ENCODE measurements at regions not wholly inside any gene's neighbourhood (a gene's known extent, or its start where the extent isn't known, plus 50 kb on each side); places are given as distances from the start of the nearest gene placed in this dataset.

DNA sequence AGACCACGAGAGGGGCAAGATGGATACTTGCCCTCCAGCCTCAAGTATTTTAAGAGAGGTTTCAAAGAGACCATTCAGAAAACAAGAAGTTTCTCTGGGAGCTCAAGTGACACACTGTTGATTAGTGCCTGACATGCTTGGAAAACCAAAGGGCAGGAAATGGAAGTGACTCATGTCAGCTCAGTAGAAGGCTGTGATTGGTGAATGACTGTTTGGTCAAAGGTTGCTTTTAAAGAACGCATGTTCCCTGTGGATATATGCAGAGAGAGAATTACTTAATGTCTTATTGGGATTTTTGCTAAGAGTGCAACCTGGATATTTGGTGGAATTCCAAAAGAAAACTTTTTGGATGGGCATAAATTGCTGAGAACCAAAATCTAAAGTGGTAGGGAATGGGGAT, 549.9 kb downstream of the XIRP2 start:
- TF ChIP-seq TARDBP (IDR thresholded peaks at IDR 0.05): no peak
- TF ChIP-seq NFRKB (IDR thresholded peaks at IDR 0.05): no peak
- no peak for TF ChIP-seq SUZ12 (IDR thresholded peaks at IDR 0.05)
- no peak for TF ChIP-seq ARNT (IDR thresholded peaks at IDR 0.05)
- TF ChIP-seq, protein P1, sequence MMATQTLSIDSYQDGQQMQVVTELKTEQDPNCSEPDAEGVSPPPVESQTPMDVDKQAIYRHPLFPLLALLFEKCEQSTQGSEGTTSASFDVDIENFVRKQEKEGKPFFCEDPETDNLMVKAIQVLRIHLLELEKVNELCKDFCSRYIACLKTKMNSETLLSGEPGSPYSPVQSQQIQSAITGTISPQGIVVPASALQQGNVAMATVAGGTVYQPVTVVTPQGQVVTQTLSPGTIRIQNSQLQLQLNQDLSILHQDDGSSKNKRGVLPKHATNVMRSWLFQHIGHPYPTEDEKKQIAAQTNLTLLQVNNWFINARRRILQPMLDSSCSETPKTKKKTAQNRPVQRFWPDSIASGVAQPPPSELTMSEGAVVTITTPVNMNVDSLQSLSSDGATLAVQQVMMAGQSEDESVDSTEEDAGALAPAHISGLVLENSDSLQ (IDR thresholded peaks at IDR 0.05): no peak
- TF ChIP-seq L3MBTL2 (conservative IDR thresholded peaks at IDR 0.05): no peak
- no peak for TF ChIP-seq ZNF384 (IDR thresholded peaks at IDR 0.05)
- TF ChIP-seq HDGF (IDR thresholded peaks at IDR 0.05; ENCODE audit: borderline replicate concordance): no peak
- ChIA-PET CTCF (no interaction called here), POLR2A (no interaction called here)
- DNase-seq (ENCODE audit: extremely low spot score): no peak

DNA sequence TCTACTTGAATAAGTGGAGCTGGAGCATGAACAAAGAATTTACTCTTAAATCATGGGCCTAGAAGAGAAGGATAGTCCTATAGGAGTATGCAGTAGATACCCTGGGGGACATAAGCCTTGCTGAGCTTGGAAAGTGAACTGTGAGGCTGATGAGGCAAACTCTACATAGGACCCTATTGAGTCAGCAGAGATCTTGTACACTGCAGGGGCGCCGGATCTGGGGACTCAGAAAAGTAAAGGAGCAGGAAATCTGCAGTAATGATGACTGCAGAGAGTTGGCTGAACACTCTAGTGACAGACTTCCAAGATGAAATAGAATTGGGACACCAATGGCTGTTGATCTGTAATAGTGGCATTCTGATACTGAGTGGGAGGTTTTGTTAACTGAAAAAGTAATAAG, 543.7 kb downstream of the XIRP2 start:
- no peak for DNase-seq (ENCODE audit: extremely low spot score)
- CTCF ChIA-PET: no interaction called here

DNA sequence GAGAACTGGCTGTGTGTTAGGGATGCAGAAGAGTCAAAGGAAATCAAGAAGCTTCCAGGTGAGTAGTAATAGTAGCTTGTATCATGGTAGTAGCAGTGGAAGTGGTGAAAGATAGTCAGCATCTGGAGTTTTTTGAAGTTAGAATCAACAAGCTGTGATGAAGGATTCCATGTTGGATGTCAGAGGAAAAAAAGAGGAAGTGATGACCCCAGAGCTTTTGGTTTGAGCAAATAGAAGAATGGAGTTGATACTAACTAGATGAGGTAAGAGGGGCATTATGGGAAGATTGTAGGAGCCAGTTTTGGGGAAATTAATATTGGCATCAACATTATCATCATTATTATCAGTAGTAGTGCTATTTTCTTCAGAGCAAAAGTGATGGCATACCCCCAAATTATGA, 542.2 kb downstream of the XIRP2 start:
- TF ChIP-seq SUZ12 (IDR thresholded peaks at IDR 0.05) (no peak), L3MBTL2 (conservative IDR thresholded peaks at IDR 0.05) (no peak), SP1 (IDR thresholded peaks at IDR 0.05) (no peak), ELF4 (IDR thresholded peaks at IDR 0.05) (no peak), HDGF (IDR thresholded peaks at IDR 0.05; ENCODE audit: borderline replicate concordance) (no peak), ZNF384 (IDR thresholded peaks at IDR 0.05) (no peak), ARNT (IDR thresholded peaks at IDR 0.05) (no peak), LEF1 (IDR thresholded peaks at IDR 0.05; ENCODE audit: borderline replicate concordance) (no peak), TARDBP (IDR thresholded peaks at IDR 0.05) (no peak), NFRKB (IDR thresholded peaks at IDR 0.05) (no peak), FOXK2 (IDR thresholded peaks at IDR 0.05) (no peak), FOXM1 (IDR thresholded peaks at IDR 0.05; ENCODE audit: borderline replicate concordance) (no peak), BHLHE40 (IDR thresholded peaks at IDR 0.05; ENCODE audit: borderline replicate concordance) (no peak), FOXA1 (IDR thresholded peaks at IDR 0.05) (no peak), CTBP1 (IDR thresholded peaks at IDR 0.05; ENCODE audit: borderline replicate concordance) (no peak)
- TF ChIP-seq, protein P1 (IDR thresholded peaks at IDR 0.05): no peak
- DNase-seq (ENCODE audit: extremely low spot score): no peak
- CTCF ChIA-PET: no interaction called here
- POLR2A ChIA-PET: no interaction called here

More for the DNA sequence above, 543.7 kb downstream of the XIRP2 start:
- TF ChIP-seq NFRKB (IDR thresholded peaks at IDR 0.05): no peak
- TF ChIP-seq HDGF (IDR thresholded peaks at IDR 0.05; ENCODE audit: borderline replicate concordance): no peak
- TF ChIP-seq FOXM1 (IDR thresholded peaks at IDR 0.05; ENCODE audit: borderline replicate concordance): no peak
- TF ChIP-seq, protein P1 (IDR thresholded peaks at IDR 0.05): no peak
- POLR2A ChIA-PET: no interaction called here

DNA sequence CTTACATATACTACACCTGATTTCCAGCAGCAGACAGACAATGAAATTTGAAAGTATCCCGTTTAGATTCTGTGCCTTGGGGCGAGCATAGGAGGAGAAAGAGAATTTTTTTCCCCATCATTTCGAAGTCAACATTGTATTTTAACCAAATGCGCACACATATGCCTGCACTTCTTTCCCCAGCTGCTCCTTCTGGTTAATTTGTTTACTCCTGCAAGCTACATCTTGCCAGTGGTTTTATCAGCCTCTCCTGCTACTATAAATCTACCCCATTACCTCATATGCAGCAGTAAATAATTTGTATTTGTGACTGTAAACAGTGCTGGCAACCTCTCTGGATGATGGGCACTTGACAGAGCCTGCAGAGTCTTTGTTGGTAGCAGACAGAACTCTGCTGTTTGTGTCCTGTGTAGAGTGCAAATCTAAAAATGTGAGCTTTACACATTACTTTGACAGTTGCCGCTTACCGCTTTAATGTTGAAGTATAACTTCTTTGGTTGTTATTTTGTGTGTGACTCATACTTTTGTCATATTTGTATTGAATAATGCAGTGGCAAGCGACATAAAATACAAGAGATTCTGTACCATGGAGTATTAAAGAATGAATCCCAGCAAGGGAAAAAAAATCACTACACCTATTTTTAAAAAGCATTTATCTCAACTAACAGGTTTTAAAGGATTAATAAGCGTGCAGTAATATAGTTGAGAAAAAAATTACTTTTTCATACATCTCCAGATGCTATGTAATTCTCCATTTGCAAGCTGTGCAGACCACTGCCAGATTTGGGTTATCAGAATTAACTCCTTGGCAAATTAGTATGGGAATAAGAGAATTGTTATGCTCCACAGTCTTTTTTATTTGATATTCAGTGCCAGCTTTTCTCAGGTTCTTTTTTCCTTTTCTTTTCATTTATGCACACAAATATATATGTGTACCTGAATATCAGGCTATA, 536.8 kb downstream of the XIRP2 start:
- DNase-seq (ENCODE audit: extremely low spot score): no peak
- POLR2A ChIA-PET: no interaction called here
- TF ChIP-seq ZNF384 (IDR thresholded peaks at IDR 0.05) (no peak), ELF4 (IDR thresholded peaks at IDR 0.05) (no peak), FOXM1 (IDR thresholded peaks at IDR 0.05; ENCODE audit: borderline replicate concordance) (no peak), SP1 (IDR thresholded peaks at IDR 0.05) (no peak), NFRKB (IDR thresholded peaks at IDR 0.05) (no peak), TARDBP (IDR thresholded peaks at IDR 0.05) (no peak)
- CTCF ChIA-PET: no interaction called here

DNA sequence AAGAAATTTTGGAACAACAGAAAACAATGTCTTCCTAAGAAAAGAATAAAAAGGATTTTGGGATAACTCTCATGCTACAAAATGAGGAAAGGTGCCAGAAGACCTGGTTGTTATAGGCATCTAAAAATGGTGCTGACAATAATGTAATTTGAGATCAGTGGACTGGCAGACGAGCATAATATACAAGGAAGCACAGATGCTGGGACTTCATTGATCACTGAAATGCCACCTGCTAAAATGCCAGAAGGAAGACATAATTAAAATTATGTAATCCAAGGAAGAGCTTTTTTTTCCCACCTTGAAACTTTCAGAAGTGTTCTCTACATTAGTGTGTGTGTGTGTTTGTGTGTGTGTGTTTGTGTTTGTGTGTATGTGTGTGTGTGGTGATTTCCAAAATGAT, 535.9 kb downstream of the XIRP2 start:
- no peak for DNase-seq (ENCODE audit: extremely low spot score)
- POLR2A ChIA-PET: no interaction called here
- CTCF ChIA-PET: no interaction called here
- TF ChIP-seq CTBP1 (IDR thresholded peaks at IDR 0.05; ENCODE audit: borderline replicate concordance): no peak
- no peak for TF ChIP-seq FOXM1 (IDR thresholded peaks at IDR 0.05; ENCODE audit: borderline replicate concordance)
- no peak for TF ChIP-seq ARNT (IDR thresholded peaks at IDR 0.05)
- TF ChIP-seq ELF4 (IDR thresholded peaks at IDR 0.05): no peak
- TF ChIP-seq SP1 (IDR thresholded peaks at IDR 0.05): no peak
- no peak for TF ChIP-seq SUZ12 (IDR thresholded peaks at IDR 0.05)
- no peak for TF ChIP-seq TARDBP (IDR thresholded peaks at IDR 0.05)
- no peak for TF ChIP-seq L3MBTL2 (conservative IDR thresholded peaks at IDR 0.05)
- TF ChIP-seq, protein P1 (IDR thresholded peaks at IDR 0.05): no peak
- TF ChIP-seq NFRKB (IDR thresholded peaks at IDR 0.05): no peak

DNA sequence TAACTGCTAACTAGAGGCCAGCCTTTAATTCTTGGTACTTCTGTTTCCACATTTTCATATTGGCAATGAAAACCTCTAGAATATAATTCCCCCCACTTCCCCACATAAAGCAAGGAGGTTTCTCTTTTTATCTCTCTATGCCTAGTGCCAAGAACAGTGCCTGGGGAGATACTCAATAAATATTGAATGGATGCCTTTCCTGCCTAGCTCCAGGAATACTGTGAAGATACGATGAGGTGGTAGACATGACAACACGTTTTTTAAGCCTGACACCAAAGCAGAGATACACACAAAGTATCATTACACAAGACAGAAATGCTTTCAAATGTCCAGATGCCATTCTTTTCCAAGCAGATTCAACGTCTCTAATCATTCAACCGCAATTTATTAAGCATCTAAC, 535.5 kb downstream of the XIRP2 start:
- POLR2A ChIA-PET: no interaction called here
- no peak for DNase-seq (ENCODE audit: extremely low spot score)
- no peak for TF ChIP-seq ELF4 (IDR thresholded peaks at IDR 0.05)
- no peak for TF ChIP-seq FOXA1 (IDR thresholded peaks at IDR 0.05)
- TF ChIP-seq CTBP1 (IDR thresholded peaks at IDR 0.05; ENCODE audit: borderline replicate concordance): no peak
- TF ChIP-seq LEF1 (IDR thresholded peaks at IDR 0.05; ENCODE audit: borderline replicate concordance): no peak
- TF ChIP-seq ARNT (IDR thresholded peaks at IDR 0.05): no peak
- TF ChIP-seq ZNF384 (IDR thresholded peaks at IDR 0.05): no peak
- no peak for TF ChIP-seq TARDBP (IDR thresholded peaks at IDR 0.05)
- no peak for TF ChIP-seq NFRKB (IDR thresholded peaks at IDR 0.05)
- no peak for TF ChIP-seq FOXM1 (IDR thresholded peaks at IDR 0.05; ENCODE audit: borderline replicate concordance)
- no peak for TF ChIP-seq L3MBTL2 (conservative IDR thresholded peaks at IDR 0.05)
- CTCF ChIA-PET: no interaction called here
